NT2/D1 (cell line): ENCODE measurements at regions not wholly inside any gene's neighbourhood (a gene's known extent, or its start where the extent isn't known, plus 50 kb on each side); places are given as distances from the start of the nearest gene placed in this dataset.

Source experiments
- DNase-seq: peaks from one replicate; pipeline ENCODE4 v3.0.0-alpha.2; 2011; ENCODE audit warnings: low read depth, low spot score
- H3K27me3 ChIP-seq: 2 replicates; pipeline ENCODE4 v1.6.0; 2011; ENCODE audit warnings: mild to moderate bottlenecking; ENCODE audit not compliant: insufficient read length, insufficient read depth
- H3K36me3 ChIP-seq: 2 replicates; pipeline ENCODE4 v1.6.1; 2011; ENCODE audit warnings: mild to moderate bottlenecking, low read length, mixed read lengths; ENCODE audit not compliant: insufficient read depth, insufficient read length
- H3K4me1 ChIP-seq: 2 replicates; pipeline ENCODE4 v1.5.1; 2011; ENCODE audit not compliant: insufficient read depth, insufficient read length
- H3K4me3 ChIP-seq: 2 replicates; pipeline ENCODE4 v1.5.1; 2011; ENCODE audit warnings: low read depth; ENCODE audit not compliant: insufficient read length
- H3K9ac ChIP-seq: 2 replicates; pipeline ENCODE4 v1.6.0; 2011; ENCODE audit warnings: low read depth; ENCODE audit not compliant: insufficient read length
- H3K9me3 ChIP-seq: 2 replicates; pipeline ENCODE4 v1.5.1; 2011; ENCODE audit warnings: mild to moderate bottlenecking, low read length; ENCODE audit not compliant: insufficient read depth
- SUZ12 ChIP-seq: IDR thresholded peaks from 2 replicates; pipeline ENCODE4 v1.6.1; 2011; ENCODE audit not compliant: insufficient read length, insufficient read depth; ENCODE audit errors: extremely low read depth
- YY1 ChIP-seq: IDR thresholded peaks from 2 replicates; pipeline ENCODE4 v1.6.1; 2011; ENCODE audit not compliant: insufficient read length, insufficient read depth
- ZNF274 ChIP-seq: IDR thresholded peaks from 2 replicates; pipeline ENCODE4 v1.6.1; 2011; ENCODE audit warnings: mild to moderate bottlenecking, low read depth, low read length

DNA sequence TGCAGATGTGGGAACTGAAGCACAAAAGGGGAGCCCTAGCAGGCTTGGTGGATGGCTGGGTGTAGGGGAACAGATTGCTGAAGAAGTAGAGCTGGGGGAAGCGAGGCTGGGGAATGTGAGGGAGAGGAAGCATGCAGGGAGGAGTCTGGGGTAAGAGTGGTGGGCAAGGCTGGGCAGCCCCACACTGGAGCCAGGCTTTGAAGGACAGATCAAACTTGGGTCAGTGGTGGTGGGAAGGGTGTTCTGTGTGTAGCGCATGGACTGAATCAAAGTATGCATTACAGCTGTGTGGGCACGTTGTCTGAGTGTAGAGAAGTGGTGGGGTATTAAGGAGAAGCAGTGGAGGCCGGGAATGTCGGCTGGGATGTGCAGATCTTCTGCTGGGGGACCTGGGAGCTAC lies 116.0 kb downstream of the CYLD start:
- Histone ChIP-seq H3K9ac (no peak overlapping the region), H3K9me3 (no peaks in the 10 kb centered on the region), H3K4me3 (no peak overlapping the region), H3K27me3 (no peaks in the 10 kb centered on the region), H3K36me3 (no peaks in the 10 kb centered on the region), H3K4me1 (no peaks in the 10 kb centered on the region)
- no peak for TF ChIP-seq SUZ12
- TF ChIP-seq YY1: no peak
- TF ChIP-seq ZNF274: no peak
- DNase-seq: no peak

DNA sequence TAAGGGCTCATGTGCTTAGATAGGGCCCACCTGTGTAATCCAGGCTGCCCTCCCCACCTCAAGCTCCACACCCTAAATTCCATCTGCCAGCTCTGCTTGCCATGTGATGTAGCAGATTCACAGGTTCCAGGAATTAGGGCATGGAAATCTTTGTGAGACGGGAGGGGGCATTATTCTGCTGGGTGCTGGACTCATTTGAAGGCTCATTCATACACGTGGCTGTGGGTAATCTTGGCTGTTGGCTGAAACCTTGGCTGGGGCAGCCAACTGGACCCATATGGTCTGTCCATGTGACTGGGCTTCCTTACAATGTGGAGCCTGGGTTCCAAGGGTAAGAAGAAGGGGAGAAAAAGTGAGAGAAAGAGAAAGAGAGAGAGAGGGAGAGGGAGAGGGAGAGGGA lies 115.1 kb downstream of the CYLD start:
- no peaks in the 10 kb centered on the region for H3K27me3 ChIP-seq
- no peaks in the 10 kb centered on the region for H3K9me3 ChIP-seq
- no peak overlapping the region for H3K9ac ChIP-seq
- H3K36me3 ChIP-seq: no peaks in the 10 kb centered on the region
- H3K4me1 ChIP-seq: no peaks in the 10 kb centered on the region
- no peak overlapping the region for H3K4me3 ChIP-seq
- TF ChIP-seq ZNF274: no peak
- no peak for TF ChIP-seq SUZ12
- TF ChIP-seq YY1: no peak
- no peak for DNase-seq

DNA sequence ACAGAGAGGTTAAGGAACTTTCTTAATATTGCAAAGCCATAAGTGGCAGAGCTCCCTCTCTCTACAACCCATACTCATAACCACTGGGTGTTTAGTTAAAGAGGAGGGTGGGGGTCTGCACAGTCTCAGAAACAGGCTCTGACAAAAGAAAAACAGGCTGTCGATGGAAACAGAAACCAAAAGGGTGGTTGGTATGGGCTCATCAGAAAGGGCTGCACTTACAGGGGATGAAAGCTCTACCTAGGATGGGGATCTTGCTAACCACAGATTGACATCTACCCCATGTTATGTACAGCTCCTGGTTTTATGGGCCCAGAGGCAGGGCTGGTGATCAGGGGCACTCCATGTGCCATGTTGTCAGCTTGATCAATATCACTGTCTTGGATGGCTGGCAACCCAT lies 111.4 kb downstream of the CYLD start:
- no peaks in the 10 kb centered on the region for H3K4me1 ChIP-seq
- H3K27me3 ChIP-seq: no peaks in the 10 kb centered on the region
- TF ChIP-seq ZNF274 (no peak), YY1 (no peak), SUZ12 (no peak)
- no peaks in the 10 kb centered on the region for H3K36me3 ChIP-seq
- H3K9me3 ChIP-seq: no peaks in the 10 kb centered on the region
- no peak for DNase-seq
- H3K9ac ChIP-seq: no peak overlapping the region
- H3K4me3 ChIP-seq: no peak overlapping the region
